Stomach (tissue), 8 donors: ENCODE measurements at regions not wholly inside any gene's neighbourhood (a gene's known extent, or its start where the extent isn't known, plus 50 kb on each side); places are given as distances from the start of the nearest gene placed in this dataset.

Experiments used
- DNase-seq, 2 donors: peaks; one replicate each; pipeline versions ENCODE4 v3.0.0 to v3.0.0-alpha.2; 2013 to 2019
- H3K27ac ChIP-seq, 5 donors: fragments of 200-600 bp in 4 of 5; sonication (generic) in 4 of 5; one replicate each; pipeline ENCODE4 v1.5.1; 2013 to 2019; ENCODE audit warnings: mild to moderate bottlenecking in 1 of 5, moderate library complexity in 1 of 5
- H3K27me3 ChIP-seq, 3 donors: fragments of 200-600 bp; sonication (generic); one replicate each; pipeline ENCODE4 v1.5.1; 2017 to 2019; ENCODE audit warnings: mixed run types in 1 of 3
- H3K36me3 ChIP-seq, 4 donors: fragments of 200-600 bp; sonication (generic); 1 replicate in 3 of 4; 2 replicates in 1 of 4; pipeline ENCODE4 v1.5.1; 2016 to 2019
- H3K4me1 ChIP-seq, 4 donors: fragments of 200-600 bp; sonication (generic); one replicate each; pipeline ENCODE4 v1.5.1; 2016 to 2019
- H3K4me3 ChIP-seq, 4 donors: fragments of 200-600 bp; sonication (generic) in 3 of 4; one replicate each; pipeline ENCODE4 v1.5.1; 2016 to 2019; ENCODE audit warnings: mild to moderate bottlenecking in 1 of 4
- H3K9me3 ChIP-seq, 4 donors: fragments of 200-600 bp; sonication (generic); one replicate each; pipeline ENCODE4 v1.5.1; 2016 to 2019
- EP300 ChIP-seq: sonication (generic); formaldehyde crosslinking; IDR thresholded peaks from one replicate; pipeline ENCODE4 v1.6.1; 2017; ENCODE audit warnings: antibody characterized with exemption
- POLR2A ChIP-seq, 4 donors: fragments of 450-650 bp; IDR thresholded peaks; one replicate each; pipeline ENCODE4 v1.6.1; 2016; ENCODE audit warnings: antibody characterized with exemption in 4 of 4, control low read depth in 2 of 4, mild to moderate bottlenecking in 1 of 4, moderate library complexity in 1 of 4
- POLR2AphosphoS5 ChIP-seq, 3 donors: sonication (generic); formaldehyde crosslinking; IDR thresholded peaks; one replicate each; pipeline ENCODE4 v1.6.1; 2016; ENCODE audit warnings: antibody characterized with exemption in 3 of 3
- WGBS, 5 donors: extraction: QIAGEN DNeasy Blood & Tissue Kit in 3 of 5; methylation state at CpG; one replicate each; pipeline versions ENCODE4 v1.1.5 to v1.1.7; 2013 to 2018; 5-methylcytosine and 5-hydroxymethylcytosine counted together
- intact Hi-C: fragments of 100-400 bp; cut with DNase I; formaldehyde crosslinking; loops from one replicate; pipeline ENCODE4 v1.15.1; 2023; ENCODE audit warnings: low total_unique reads
- TF ChIP-seq, protein P1 (sequence below), 7 experiments: fragments of 450-650 bp in 4 of 7; fragments of 200-600 bp in 3 of 7; sonication (generic) in 3 of 7; IDR thresholded peaks; one replicate each; pipeline ENCODE4 v1.5.1; 2016 to 2019; ENCODE audit warnings: antibody characterized with exemption in 7 of 7, control low read depth in 2 of 7, mild to moderate bottlenecking in 1 of 7
- donor health status: healthy with polysubstance abuse.
- donor health status: Bipolar disorder and iron deficiency.
- donor health status: healthy.

GRCh38 chr3:64888165-64888564, 200.4 kb upstream of the ADAMTS9 start:
- H3K27ac ChIP-seq: peak overlapping the region in 3 of 5 donors; percentile 54 to 74 (median 55)
- no peaks in the 10 kb centered on the region for H3K36me3 ChIP-seq
- H3K4me3 ChIP-seq: no peak overlapping the region
- WGBS, 5 donors: 70 to 82% (median 79%) methylated on average over 1 of the region's 1 CpG
- peaks cover 0 to 29% (median 10%) of the 10 kb centered on the region in 4 donors for H3K4me1 ChIP-seq
- intact Hi-C loops: no loop called here
- TF ChIP-seq, protein P1, sequence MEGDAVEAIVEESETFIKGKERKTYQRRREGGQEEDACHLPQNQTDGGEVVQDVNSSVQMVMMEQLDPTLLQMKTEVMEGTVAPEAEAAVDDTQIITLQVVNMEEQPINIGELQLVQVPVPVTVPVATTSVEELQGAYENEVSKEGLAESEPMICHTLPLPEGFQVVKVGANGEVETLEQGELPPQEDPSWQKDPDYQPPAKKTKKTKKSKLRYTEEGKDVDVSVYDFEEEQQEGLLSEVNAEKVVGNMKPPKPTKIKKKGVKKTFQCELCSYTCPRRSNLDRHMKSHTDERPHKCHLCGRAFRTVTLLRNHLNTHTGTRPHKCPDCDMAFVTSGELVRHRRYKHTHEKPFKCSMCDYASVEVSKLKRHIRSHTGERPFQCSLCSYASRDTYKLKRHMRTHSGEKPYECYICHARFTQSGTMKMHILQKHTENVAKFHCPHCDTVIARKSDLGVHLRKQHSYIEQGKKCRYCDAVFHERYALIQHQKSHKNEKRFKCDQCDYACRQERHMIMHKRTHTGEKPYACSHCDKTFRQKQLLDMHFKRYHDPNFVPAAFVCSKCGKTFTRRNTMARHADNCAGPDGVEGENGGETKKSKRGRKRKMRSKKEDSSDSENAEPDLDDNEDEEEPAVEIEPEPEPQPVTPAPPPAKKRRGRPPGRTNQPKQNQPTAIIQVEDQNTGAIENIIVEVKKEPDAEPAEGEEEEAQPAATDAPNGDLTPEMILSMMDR (IDR thresholded peaks at IDR 0.05): no peak
- TF ChIP-seq POLR2AphosphoS5 (IDR thresholded peaks at IDR 0.05) (no peak), POLR2A (IDR thresholded peaks at IDR 0.05) (no peak), EP300 (no peak)
- H3K9me3 ChIP-seq: no peaks in the 10 kb centered on the region
- DNase-seq: no peak
- no peaks in the 10 kb centered on the region for H3K27me3 ChIP-seq

DNA sequence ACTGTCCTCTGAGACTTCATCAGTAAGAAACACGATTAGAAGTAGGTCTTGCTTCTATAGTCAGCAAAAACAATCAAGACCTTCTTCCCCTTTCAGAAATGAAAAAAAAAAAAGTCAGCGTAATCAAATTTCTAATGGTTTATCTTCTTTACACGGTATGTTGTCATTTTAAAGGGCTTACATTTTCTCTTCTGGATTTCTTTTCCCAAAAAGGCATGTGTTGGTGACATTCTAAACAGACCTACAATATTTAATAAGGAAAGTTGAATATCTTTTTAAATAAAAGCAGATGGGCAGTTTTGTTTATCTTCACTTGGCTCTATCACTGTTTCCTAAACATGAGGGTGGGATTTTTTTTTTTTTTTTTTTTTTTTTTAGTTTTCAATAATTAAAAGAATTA, 197.3 kb upstream of the ADAMTS9 start:
- DNase-seq: no peak
- Histone ChIP-seq H3K4me1 (peaks cover 0 to 23% (median 10%) of the 10 kb centered on the region in 4 donors), H3K36me3 (no peaks in the 10 kb centered on the region), H3K27me3 (no peaks in the 10 kb centered on the region), H3K4me3 (no peak overlapping the region), H3K9me3 (no peaks in the 10 kb centered on the region), H3K27ac (peak overlapping the region in 2 of 5 donors; percentile 16 to 30)
- WGBS, 5 donors: 55 to 63% (median 58%) methylated on average over 3 of the region's 3 CpGs
- TF ChIP-seq POLR2A (IDR thresholded peaks at IDR 0.05) (no peak), POLR2AphosphoS5 (IDR thresholded peaks at IDR 0.05) (no peak)
- intact Hi-C loops: no loop called here

- 35 to 58% (median 54%) methylated on average over 3 of the region's 3 CpGs for WGBS, 5 donors
- intact Hi-C loops: no loop called here
These were observed 196.7 kb upstream of the ADAMTS9 start for GRCh38 chr3:64884536-64884935.

DNA sequence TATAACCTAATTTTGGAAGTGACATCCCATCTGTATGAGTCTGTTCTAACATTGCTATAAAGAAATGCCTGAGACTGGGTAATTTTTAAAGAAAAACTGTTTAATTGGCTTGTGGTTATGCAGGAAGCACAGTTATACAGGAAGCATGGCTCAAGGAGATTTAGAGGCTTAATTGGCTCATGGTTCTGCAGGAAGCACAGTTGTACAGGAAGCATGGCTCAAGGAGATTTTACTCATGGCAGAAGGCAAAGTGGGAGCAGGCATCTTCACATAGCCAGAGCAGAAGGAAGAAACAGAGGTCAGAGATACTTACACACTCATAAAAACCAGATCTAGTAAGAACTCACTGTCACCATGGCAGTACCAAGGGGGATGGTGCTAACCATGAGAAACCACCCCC, 193.1 kb upstream of the ADAMTS9 start:
- Histone ChIP-seq H3K27ac (no peak overlapping the region), H3K27me3 (no peaks in the 10 kb centered on the region), H3K4me1 (peaks cover 0 to 11% (median 5%) of the 10 kb centered on the region in 4 donors), H3K9me3 (no peaks in the 10 kb centered on the region), H3K4me3 (no peak overlapping the region), H3K36me3 (no peaks in the 10 kb centered on the region)
- TF ChIP-seq, protein P1 (IDR thresholded peaks at IDR 0.05): no peak
- TF ChIP-seq POLR2AphosphoS5 (IDR thresholded peaks at IDR 0.05) (no peak), POLR2A (IDR thresholded peaks at IDR 0.05) (no peak), EP300 (no peak)
- intact Hi-C loops: no loop called here
- DNase-seq: no peak

More at GRCh38 chr3:64884536-64884935, 196.7 kb upstream of the ADAMTS9 start:
- Histone ChIP-seq H3K36me3 (no peaks in the 10 kb centered on the region), H3K27ac (peak overlapping the region in 2 of 5 donors; percentile 23 to 38), H3K4me3 (no peak overlapping the region), H3K27me3 (no peaks in the 10 kb centered on the region), H3K4me1 (peaks cover 0 to 19% (median 9%) of the 10 kb centered on the region in 4 donors), H3K9me3 (no peaks in the 10 kb centered on the region)
- TF ChIP-seq, protein P1 (IDR thresholded peaks at IDR 0.05): no peak
- peak in 1 of 3 donors; percentile 50 for TF ChIP-seq POLR2AphosphoS5 (IDR thresholded peaks at IDR 0.05)
- no peak for DNase-seq

- Histone ChIP-seq H3K36me3 (peaks cover 0 to 7% (median 0%) of the 10 kb centered on the region in 4 donors), H3K4me1 (peaks cover 0 to 7% (median 0%) of the 10 kb centered on the region in 4 donors), H3K27me3 (no peaks in the 10 kb centered on the region), H3K9me3 (no peaks in the 10 kb centered on the region), H3K27ac (no peak overlapping the region), H3K4me3 (no peak overlapping the region)
- TF ChIP-seq POLR2A (IDR thresholded peaks at IDR 0.05) (no peak), EP300 (no peak), POLR2AphosphoS5 (IDR thresholded peaks at IDR 0.05) (no peak)
- TF ChIP-seq, protein P1 (IDR thresholded peaks at IDR 0.05): no peak
- intact Hi-C loops: no loop called here
- WGBS, 5 donors: 69 to 76% (median 72%) methylated on average over 2 of the region's 2 CpGs
- no peak for DNase-seq
These were observed 190.6 kb upstream of the ADAMTS9 start for GRCh38 chr3:64878362-64878761.
